ENCODE measurements at regions not wholly inside any gene's neighbourhood (a gene's known extent, or its start where the extent isn't known, plus 50 kb on each side); places are given as distances from the start of the nearest gene placed in this dataset.

DNA sequence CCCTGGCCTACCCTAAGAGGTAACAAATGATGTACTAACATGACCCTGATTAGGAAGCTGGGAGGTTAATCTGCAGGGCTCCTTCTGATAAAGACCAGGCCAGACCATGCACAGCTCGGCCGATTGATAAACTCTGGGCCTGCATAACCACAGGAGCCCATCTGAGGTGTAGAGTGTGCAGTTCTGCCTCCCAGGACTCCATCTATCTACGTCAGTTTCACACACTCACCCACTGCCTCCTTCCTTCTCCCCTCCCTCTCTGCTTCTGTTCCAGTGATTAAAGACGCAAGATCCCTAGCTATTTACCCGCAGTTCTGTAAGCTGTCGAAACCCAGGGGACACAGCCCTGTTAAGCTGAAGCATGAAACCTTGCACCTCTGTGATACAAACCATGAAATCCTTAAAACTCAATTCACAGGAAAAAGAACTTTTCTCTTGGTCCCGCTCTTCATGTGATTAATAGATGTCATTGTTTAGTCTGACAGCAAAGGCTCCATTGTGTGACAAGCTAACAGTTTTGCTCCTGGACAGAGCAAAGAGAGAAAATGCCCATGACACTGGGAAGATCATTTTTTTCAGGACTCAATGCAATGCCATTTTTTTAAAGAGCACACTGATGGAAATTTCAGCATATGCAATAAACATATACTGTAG lies 470.6 kb downstream of the MAFB start:
- no peak for DNase-seq

DNA sequence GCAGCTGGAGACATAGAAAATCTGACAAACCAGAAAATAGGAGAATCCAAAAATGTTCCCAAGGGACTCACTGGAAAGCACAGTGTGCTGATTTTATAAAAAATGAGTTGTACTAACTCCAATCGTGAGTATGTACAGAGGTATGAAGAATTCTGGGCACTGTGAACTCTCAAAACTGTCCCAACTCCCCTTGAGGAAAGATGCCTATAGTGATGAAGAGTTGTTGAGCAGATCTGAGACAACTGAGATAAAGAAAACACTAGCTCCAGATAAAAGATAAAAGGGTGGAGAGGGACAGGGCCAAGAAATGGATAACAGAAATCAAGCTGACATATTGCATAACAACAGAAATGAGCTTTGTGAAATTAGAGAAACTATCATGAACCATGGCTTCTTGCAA lies 481.4 kb downstream of the MAFB start:
- no peak for DNase-seq

DNA sequence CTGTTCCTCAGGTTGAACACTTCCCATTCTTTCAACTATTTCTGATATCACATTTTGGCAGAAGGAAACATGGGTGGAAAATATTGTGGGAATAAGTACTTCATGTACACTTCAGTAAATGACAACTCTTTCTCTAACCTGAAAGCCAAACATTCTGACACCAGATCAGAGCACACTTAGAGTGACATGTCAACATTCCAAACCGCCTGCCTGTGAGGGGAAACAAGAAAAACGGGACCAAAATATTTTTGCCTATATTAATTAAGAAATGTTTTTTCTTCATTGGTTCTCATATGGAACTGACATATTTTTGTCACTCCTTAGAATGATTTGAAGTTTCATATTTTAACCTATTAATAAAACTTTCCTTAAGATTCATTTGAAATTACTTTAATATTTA lies 483.1 kb downstream of the MAFB start:
- no peak for DNase-seq

DNA sequence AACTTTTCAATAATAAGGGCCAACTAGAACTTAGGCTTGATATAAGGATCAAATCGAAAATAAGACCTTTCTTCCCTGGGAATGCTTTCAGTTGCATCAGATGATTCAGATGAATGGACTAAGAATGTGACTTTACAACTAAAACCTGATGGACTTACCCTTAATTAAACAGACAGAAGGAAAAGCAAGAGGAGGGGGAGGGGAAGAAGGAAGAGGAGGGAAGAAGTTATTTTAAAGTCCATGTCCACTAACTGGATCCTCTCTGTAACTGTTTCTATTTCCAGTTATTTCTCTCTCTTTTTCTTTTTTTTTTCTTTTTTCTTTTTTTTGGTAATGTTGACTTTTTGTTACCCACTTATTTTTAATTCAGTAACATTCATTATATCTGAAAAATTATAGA lies 486.0 kb downstream of the MAFB start:
- no peak for DNase-seq

DNA sequence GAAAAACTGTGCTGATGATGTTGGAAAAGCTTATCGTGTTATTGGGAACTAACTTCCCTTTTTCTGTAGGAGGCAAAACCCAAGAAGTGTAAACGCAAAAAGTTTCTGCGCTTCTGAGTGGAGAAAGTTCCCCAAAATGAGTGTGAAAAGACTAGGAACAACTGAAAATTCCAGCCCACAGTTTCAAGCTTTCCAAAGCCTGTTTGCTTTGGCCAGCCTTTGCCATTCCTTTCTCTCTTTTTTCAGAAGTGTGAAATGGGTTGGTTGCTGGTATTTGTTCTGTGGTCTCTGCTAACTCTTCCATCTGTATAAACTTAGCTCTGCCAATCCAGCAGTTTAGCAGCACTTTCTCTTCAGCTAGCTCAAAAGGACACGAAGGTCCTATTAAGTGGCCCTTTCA lies 491.3 kb downstream of the MAFB start:
- peak; percentile 34 for DNase-seq

DNA sequence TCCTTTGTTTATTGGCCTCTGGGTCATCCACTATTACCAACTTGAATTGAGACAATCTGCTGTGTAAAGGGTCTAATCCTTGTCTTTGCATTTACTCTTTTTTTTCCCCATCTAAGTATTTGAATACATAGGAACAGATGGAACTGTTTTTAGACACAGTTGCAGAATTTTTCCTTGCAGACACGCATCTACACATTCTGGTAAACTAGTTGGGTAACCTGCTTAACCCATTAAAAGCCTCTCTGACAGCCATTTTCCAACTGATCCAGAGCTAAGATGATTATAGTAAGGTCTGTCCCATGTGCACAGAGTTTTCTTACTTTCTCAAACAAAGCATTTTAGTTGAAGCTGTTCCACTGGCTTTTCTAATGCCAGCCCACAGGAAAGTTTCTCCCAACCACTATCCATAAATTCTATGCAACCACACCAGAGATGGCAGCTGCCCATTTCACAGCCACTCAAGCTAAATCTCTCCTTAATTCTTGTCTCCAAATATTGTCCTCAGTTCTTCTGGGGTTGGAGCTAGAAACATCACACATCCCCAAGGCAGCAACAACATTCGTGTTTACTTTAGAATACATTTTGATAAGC lies 492.1 kb downstream of the MAFB start:
- no peak for DNase-seq

DNA sequence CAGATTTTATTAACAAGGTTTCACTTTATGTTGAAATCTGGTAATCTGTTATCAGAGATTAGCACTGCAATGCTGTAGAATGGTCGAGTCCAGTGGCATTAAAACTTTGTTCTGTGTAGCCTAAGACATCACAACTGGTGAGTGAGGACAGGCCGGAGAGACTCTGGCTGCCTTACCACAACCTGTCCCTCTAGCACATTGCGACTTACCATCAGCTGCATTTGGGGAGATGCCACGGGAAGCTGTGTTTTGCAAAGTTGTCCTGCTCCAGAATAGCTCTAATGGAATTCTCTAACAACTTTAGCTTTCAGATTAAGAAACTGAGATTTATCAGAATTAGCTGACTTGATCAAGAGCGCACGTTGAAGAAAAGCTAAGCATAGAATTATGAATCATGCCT lies 493.3 kb downstream of the MAFB start:
- no peak for DNase-seq

DNA sequence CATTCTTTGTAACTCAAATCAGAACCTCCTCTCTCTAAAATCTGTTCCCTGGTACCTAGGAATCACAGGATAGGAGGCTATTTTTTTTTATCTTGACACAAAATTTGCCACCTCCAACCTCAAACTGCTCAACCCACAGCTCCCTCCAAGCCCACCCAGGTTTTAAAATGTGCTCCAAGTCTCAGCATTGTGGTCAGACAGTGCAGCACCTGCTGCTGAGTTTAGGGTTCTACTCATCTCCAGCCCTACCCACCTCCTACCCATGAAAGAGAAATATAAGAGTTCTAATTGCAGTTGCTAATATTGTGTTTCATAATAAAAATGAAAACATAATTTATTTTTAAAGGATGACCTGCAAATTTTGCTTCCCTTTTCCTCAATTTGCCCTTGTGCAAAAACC lies 496.5 kb downstream of the MAFB start:
- no peak for DNase-seq

DNA sequence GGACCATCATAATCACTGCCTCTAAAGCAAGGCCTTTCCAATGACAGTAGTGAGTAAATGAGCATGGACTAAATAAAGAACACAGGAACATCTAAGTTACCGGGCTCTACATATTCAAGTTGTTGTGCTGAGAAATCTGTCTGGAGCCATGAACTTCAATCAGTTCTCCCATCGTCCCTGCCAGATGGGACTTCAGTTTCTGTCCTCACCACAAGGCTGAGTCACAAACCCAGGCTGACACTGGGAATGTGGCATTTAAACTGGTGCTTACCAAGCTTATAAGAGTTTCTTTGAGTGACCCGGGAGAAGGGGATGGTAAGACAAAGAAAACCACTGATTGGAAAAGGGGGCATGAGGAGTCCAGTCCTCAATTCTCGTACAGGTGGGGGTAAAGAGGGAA lies 497.0 kb downstream of the MAFB start:
- no peak for DNase-seq

DNA sequence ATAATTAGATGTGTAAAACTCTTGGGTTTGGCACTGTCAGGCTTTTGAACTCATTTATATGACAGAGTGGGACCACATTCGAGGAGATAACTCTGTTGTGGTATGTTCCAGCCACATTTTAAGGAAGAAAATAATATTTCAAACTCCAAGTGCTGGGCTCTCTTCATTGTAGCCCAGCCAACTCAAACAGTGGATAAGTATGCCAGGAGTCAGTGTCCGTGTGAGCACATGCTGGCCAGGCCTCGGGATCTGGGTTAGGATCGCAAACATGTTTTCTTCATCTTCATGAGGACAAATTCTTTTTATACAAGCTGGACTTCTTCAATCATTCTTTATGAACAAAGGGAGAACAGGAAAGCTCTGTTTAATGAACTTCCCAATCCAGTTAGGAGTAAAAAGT lies 497.5 kb downstream of the MAFB start:
- no peak for DNase-seq

DNA sequence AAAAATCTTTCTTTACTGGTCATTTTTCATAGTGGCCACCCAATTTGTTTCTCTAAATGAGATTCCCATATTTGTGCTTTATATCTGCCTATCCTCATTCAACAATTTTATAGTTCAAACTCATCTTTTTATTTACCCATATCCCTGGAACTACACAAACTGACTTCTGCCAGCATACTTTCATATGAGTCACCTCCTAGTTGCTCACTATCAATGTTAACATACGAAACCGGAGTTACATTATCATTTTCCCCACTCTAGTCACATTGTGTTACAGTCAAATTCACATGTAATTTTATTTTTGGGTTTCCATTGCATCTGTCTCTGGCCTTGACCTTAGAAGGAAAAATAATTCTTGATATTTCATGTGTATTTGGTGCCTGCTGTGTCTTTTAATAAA lies 499.4 kb downstream of the MAFB start:
- no peak for DNase-seq

DNA sequence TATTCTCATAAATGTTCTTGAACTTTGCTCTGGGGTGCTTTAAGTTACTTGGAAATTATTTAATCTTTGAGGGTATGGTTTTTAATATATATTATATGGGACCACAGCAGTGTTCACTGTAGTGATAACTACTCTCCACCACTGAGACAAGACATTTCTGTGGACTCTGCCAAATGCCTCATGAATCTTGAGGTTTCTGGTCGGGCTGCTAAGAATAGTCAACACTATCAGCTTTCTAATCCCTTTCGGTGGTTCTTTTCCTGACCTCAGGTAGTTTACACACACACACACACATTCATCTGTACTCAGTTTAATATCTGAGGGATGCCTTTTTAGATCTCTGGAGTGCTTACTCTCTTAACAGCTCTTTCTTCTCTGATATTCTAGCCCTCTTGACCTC lies 500.7 kb downstream of the MAFB start:
- DNase-seq: no peak

DNA sequence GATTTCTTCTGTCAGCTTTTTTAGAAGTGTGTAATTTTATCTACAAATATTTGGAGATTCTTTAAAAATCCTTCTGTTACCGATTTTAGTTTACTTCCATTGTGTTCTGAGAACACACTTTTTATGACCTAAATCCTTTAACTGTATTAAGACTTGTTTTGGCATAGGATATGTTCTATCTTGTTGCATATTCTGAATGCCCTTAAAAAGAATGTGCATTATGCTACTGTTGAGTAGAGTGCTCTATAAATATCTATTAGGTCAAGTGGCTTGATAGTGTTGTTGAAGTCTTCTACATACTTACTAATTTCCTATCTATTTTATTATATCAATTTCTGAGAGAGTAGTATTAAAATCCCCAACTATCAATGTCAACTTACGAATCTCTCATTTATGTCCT lies 502.2 kb downstream of the MAFB start:
- no peak for DNase-seq

DNA sequence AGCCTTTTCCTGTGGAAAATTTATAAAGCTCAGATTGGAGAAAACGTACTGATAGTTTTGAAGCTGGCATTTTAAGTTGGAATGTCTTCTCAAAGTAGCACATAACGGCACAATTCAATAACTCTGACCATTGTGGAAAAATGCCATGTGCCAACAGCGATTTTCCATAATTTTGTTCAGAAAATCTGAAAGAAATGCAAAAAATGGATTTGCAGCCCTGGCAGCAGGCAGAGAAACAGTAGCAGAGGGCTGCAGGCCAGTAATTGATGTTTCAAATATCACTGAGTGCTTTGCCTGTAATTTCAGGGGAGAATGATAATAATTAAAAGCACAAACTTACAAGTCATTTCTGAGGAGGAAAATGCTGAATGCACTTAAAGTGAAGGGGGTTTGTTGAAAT lies 507.4 kb downstream of the MAFB start:
- DNase-seq: no peak

DNA sequence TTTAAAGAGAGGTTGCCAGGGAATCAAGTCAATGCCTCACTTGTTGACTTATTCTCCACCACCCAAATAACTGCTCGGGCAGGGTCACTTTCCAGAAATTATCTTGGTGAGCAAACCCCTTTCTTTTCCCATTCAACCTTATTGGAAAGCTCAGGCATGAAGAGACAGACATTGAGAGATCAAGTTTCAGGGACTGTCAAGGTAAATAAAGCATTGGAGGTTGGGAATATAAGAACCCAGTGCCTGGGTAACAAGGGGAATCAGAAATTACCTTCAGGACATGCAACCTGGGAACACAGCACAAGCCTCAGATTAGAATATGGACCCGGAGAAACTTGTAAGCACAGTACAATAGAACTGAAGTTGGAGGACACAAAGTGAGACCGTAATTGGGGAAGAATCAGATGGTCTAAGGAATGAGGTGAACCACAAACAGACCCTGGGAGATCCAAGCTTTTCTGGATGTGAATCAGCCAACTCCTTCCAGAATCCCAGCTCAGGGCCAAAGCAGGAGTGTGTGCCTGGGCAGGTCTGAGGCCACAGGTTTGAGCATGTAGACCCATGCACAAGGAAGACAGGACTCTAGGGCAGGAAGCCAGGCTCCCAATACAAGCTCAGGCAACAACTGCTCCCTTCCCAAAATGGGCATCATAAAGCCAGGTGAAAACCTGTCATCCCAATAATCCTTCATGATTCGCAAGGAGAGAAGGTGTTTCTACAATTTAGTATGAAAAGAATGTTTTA lies 512.8 kb downstream of the MAFB start:
- no peak for DNase-seq

DNA sequence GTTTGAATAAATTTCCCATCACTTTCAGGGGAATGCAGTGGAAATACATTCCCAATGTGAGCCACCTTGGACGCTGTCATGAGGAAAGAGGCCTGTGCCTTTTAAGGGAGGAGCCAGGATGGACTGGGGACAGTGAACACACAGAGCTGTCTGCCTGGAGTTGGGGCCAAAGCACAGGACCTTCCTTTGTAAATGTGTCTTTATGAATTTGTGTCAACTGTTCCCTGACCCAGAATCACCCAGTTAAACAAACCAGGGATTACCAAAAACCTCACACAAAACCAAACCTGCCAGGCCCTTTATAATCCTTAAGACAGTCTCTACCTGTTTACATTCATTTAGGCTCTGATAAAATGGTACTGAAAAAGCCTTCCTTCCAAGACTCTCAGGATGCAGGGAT lies 513.7 kb downstream of the MAFB start:
- DNase-seq: no peak

DNA sequence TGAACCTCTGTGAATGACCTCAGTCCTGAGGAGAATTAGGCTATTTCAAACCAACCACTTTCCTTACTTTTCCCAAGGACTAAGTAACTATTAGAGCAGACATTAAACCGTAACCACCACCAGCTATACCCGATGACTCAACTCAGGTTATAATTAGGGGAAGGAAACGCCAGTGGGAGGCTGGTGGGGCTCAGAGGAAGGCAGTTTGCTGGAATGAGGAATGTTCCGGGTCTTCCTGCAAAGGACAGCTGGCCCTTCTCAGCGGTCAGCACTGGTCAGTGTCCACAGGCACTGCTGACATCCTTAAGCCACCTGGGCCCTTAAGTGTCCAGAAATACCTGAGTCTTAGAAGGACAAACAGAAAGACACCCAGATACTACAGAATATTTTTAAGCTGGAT lies 515.2 kb downstream of the MAFB start:
- no peak for DNase-seq

DNA sequence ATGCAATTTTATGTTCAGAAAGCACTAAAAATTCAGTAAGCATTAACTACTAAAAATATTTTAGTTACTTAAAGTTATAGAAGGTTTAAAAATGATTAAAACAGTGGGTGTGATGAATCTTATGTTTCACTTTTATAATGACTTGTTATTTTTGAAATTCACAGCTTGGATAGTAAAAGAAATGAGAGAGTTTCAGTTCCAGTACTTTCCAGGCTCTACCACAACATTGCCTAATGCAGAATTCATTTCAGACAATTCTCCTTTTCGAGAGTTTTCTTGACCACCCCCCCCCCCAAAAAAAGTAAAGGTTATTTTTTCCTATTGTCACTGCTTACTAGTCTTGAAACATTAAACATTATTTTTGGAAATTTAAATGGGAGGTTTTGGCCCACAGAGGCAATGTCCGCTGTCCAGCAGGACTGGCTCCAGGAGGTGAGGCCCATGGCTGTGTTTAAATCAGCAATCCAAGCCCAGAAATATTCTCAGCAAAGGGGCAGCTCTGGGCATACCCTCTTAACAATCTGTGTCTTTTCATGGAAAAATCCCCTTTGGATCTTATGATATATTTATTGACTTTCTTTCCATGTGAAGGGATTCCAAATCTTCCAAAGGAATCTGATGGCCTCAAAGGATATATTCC lies 519.9 kb downstream of the MAFB start:
- DNase-seq: no peak

DNA sequence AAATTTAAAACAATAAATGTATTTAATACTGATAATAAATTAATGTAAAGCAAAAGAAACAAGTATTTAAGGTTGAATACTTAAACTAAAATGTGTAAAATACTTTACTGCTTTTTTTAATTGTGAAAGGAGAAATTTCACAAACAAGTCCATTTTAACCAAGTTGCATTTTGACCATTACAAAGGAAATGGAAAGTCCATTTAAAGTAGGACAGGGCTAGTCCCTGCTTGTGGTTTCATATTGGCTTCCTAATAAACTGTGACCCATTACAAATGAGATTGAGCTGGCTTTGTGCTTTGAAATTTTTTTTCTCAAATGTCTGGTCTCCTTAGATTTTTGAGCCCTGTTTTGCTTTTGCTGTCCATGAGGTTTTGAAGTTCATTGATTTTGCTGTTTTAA lies 527.6 kb downstream of the MAFB start:
- DNase-seq: no peak

DNA sequence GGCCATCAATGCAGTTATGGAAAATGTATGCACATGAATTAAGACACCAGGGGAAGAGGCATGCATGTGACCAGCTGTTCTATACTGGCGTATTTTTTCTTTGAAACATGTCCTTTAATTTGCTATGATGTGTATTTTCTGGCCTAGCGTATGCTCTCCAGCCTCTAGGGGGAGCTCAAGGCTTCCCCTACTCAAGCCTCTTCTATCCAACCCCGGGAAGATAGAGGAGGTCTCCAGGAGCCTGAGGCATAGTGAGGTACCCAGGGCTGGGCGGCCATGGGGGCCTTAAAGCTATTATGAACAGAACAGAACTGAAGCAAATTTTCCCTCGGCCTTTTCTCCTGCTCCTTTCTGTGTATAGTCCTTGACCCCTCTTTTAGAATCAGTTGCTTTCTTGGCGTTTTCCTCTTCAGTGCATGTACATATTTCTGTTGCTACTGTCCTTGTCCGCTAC lies 528.9 kb downstream of the MAFB start:
- DNase-seq: peak; percentile 34

DNA sequence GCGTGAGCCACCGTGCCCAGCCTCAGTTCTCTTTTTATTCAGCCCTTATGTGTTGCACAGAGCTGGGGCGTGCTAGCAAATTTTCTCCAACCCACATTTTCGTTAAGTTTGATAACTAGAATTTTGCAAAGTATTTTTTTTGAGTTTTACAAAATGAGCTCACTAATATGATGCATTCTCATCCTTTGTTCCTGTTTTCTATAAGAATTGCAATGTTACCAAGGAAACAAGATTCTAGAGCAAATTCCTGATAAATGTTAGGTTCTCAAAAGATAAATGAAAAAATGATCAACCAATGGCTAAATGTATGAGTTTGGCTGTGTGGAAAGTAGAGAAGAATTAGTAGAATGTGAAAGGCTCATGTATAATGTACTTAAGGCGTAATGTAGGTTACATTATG lies 529.8 kb downstream of the MAFB start:
- no peak for DNase-seq

DNA sequence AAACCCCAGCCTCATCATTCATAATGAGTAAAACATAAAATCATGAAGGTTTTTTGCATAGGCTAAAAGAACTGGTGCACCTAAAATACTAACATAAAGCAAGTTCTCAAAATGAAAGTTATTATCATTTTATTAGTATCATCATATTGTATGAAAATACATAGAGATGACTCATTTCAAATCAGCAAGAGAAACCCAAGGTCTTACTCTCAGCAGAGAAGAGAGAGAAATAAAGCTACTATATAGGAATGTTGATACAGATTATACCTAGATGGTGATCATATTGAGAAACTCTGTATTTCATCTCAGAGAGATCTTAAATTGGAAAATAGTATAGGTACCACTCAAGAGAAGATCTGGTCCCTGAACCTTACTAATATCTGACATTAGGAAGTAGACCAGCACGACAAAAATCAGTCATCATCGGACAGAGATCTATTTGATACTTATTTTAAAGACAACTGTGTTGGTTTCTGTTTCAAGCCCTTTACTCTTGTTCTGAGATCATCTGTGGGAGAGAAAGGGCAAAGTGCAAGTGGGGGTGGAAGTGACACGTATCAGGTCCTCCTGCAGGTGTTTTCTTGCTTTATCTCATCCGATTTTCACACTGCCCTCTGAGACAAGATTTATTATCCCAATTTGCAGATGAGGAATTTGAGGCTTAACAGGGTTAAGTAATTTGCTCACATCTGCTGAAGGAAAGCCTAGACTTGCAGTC lies 532.3 kb downstream of the MAFB start:
- peak; percentile 52 for DNase-seq

DNA sequence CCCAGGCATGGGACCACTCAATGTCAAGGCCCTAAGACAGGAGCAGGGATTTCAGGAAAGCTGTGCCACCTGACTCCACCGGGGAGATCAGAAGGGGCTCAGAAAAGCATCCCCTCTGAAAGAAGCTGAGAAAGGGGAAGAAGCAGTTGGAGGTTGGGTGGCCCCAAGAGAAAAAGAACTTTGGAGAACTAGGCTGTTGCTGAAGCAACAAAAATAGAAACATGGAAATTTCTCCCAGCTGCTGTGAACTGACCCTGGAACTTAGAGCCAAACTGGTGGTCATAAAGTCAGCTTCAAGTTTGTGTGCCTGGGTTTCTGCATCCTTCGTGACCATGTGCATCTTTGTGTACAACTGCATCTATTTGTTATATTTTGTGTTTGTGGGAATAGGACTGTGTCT lies 534.5 kb downstream of the MAFB start:
- DNase-seq: no peak
